GM18508 (cell line): ENCODE measurements at regions not wholly inside any gene's neighbourhood (a gene's known extent, or its start where the extent isn't known, plus 50 kb on each side); places are given as distances from the start of the nearest gene placed in this dataset.
"Not testable (repeated sequence)": the region's sequence is repeated elsewhere in the genome, so short reads cannot be mapped to it uniquely, and the experiment has no call there.

Experiments used
- ATAC-seq: cut with Tn5 transposase; IDR thresholded peaks from one replicate; pipeline ENCODE4 v1.9.1; 2021; ENCODE audit warnings: moderate number of reproducible peaks; ENCODE audit not compliant: insufficient read depth, unreplicated experiment

- ATAC-seq: no peak
These were observed 182.9 kb downstream of the ANKRD60 start for GRCh38 chr20:58045579-58045978.

- no peak for ATAC-seq
These were observed 183.4 kb downstream of the ANKRD60 start for GRCh38 chr20:58044931-58045555.

GRCh38 chr20:58044286-58044685, 184.2 kb downstream of the ANKRD60 start:
- no peak for ATAC-seq

DNA sequence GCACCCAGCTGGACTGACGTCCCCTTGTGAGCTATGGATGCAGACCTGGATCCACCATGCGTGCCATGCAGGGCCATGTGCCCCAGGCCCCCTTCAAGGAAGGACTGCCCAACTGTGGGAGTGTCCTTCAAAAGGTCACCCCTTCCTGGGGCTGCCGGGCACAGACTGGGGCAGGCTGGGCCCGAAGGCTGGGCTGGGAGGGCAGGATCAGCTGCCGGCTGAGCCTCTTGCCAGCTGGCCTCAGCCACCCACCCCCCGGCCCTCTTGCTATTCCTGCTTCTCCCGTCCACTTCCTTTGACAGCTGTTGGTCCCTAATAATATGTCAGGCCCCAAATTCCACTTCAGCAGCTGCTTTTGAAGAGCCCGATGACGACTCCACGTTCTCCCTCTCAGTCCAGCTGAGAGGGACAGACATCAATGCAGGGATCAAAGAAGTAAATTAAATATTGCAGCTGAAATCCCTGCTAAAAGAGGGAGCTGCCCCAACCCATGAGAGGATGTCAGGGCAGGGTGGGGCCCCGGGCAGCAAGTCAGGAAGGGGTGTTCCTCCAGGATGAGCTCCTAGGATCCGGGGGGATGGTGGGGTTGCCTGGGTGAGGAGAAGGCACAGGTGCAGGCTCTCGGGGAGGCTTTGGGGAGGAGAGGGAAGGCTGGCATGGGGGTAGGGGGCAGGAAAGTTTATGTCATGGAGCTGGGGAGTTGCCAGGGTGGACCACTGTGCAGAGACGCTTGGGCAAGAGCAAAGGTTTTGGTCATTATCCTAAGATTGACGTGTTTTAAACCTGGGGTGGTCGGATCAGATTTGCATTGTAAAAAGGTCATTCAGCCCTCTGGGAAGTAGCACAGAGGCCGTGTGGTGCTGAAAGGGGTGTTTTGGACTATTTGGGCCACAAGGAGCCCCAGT, 185.0 kb downstream of the ANKRD60 start:
- no peak for ATAC-seq

DNA sequence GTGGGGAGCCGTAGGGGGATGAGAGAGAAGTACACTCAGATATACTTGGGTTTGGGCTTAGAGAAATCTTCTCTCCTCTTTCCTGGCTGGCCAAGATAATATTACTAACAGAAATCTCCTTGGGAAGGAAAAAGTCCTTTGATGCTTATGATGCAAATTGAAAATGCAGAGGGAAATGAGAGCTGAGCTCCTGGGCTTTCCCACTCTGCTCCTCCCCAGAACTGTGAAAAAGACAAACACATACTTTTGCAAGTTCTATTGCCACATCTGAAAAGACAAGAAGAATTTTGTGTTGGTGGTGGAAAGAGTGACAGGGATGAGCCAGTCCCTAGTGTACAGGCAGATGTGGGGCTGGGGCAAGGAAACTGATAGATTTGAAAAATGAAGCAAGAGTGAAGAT, 185.9 kb downstream of the ANKRD60 start:
- no peak for ATAC-seq

- no peak for ATAC-seq
These were observed 187.8 kb downstream of the ANKRD60 start for GRCh38 chr20:58040447-58041290.

GRCh38 chr20:58039274-58040092, 189.0 kb downstream of the ANKRD60 start:
- no peak for ATAC-seq

DNA sequence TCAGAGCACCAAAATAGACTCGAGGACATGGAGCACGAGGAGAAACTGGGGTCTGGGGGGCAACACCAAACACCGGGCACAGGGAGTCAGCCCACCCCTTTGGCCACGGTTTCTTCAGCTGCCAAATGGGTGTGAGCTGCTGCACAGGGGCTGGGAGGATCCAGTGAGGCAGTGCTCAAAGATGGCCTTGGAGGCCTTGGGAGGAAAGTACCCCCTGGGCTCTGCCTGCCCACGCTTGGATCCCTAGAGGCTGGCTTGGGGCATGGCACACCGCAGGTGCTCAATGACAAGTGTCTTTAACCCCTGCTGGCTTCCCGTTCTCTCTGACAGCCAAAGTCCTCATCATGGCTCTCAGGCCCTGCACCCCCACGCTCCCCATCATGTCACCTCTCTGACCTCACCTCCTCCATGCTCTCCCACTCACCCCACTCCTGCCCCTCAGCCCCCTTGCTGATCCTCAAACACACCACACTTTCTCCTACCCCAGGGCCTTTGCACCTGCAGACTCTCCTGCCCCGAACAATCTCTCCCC, 190.3 kb downstream of the ANKRD60 start:
- no peak for ATAC-seq

DNA sequence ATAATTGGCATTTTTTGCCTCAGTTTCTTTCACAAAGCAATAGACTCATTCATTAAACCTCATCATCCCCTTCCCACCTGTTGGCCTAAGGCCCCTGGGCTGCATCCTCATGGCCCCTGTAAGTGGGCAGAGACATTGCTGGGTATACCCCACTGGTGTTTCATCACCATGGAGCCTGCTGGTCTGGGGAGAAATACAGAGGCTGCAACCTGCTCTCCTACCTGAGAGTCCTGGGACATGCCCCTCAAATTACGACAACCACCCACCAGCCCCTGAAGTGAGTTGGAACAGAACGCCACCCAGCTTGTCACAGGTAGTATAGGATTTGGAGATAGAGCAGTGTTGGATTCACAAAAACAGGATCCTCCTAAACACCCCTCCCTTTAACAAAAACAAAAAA, 190.8 kb downstream of the ANKRD60 start:
- ATAC-seq: no peak

GRCh38 chr20:58033026-58033536, 195.4 kb downstream of the ANKRD60 start:
- no peak for ATAC-seq

DNA sequence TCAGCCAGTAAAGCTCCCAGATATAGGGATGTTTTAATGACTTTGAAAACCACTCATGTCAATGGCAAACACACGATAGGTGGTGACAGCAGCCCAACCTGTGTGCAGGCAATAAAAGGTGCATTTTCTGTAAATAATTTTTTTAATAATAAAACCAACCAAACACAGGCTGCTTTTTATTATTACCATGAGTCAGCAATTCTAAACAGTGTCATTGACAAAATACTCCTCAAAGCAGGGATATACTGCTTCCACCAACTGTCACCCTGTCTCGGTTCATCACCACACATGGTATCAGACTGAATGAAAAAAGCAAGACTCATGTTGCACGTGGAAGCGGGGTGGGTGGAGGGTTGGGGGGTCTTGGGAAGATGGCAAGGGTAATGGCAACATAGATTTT, 195.9 kb downstream of the ANKRD60 start:
- no peak for ATAC-seq

GRCh38 chr20:58031350-58031749, 197.1 kb downstream of the ANKRD60 start:
- ATAC-seq: not testable (repeated sequence)

DNA sequence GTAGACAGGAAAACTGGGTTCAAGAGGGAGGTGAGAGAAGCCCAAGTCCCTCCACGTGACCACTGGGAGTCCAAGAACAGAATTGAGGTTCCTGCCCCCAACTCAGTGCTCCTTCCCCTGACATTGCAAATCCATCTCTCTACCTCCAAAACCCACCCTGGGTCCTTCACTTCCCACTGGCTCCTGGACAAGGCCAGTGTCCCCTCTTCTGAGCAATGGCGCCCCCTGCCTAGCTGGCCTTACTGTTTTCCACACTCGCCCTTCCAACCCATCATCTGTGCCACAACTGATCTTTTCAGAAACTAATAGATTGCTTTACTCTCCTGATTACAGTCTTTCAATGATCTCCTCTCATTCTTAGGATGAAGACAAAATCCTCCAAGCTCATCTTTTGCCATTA, 200.3 kb downstream of the ANKRD60 start:
- ATAC-seq: no peak

DNA sequence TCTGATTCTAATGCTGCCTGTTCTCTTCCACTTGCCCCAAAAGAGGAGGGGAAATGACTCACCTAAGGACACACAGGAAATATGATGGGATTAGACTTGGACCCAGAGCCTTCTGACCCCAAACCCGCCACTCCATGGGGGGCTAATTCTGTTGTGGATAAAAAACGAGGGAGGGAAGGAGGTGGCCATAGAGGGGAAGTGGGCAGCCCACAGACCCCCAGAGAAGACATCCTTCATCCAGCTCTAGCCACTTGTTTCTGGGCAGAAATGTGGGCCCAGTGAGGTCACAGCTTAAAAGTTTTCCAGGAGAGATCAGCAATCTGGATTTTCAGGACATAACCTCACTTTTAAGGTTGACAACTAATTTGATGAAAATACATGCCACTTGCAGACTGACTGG, 202.1 kb downstream of the ANKRD60 start:
- ATAC-seq: no peak

DNA sequence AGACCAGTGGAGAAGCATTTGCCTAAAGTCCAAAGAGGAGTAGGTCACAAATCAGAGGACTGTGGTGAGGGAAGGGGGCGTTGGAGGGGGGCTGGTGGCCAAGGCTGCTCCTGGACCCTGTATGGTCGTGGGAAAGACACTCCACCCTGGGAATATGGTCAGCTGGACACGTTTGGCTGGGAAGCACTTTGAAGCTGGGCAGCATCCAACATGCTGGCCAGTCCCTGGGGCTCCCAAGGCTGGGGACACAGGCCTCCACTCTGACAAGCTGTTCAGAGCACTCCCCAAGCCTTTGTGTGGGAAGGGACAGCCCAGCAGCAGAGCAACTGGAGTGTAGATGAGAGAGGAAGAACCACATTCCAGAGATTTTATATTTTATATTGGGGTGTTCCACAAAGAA, 203.2 kb downstream of the ANKRD60 start:
- no peak for ATAC-seq

GRCh38 chr20:58024241-58024721, 204.2 kb downstream of the ANKRD60 start:
- no peak for ATAC-seq

DNA sequence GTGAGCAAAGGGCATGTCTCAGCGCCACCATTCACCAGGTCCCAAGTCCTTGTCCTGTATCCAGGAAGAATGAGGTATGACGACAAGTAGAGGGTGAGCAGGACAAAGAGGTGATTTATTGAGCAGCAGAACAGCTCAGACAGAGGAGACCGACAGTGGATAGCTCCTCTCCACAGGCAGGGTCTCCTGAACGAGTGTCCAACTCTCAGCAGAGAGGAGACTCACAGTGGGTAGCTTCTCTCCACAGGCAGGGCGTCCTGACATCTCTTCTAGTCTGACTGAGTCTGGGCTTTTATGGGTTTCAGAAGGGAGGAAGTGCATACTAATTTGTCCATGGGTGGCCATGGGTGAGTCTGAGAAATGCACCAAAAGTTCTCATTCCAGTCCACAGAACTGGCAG, 204.7 kb downstream of the ANKRD60 start:
- no peak for ATAC-seq

- no peak for ATAC-seq
These were observed 205.1 kb downstream of the ANKRD60 start for GRCh38 chr20:58023346-58023745.

DNA sequence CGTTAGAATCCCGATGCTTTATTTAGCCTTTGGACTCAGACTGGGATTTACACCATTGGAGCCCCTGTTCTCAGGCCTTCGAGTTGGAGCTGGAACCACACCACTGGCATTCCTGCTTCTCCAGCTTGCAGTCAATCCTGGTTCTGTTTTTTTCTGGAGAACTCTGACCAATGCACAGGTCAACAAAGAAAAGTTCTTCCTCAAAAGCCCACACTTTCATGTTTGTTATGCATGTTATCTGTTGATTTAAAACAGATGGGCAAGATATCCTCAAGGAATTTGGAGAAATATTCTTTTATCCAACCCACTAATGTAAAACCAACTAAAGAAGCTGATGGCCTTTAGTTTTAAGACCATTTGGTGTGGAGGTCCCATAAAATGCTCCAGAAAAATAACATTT, 205.7 kb downstream of the ANKRD60 start:
- no peak for ATAC-seq
